Left kidney (tissue), 1 donor: ENCODE measurements at regions not wholly inside any gene's neighbourhood (a gene's known extent, or its start where the extent isn't known, plus 50 kb on each side); places are given as distances from the start of the nearest gene placed in this dataset.

ENCODE experiments used
- DNase-seq: peaks from one replicate; pipeline ENCODE4 v3.0.0-alpha.2; 2013

DNA sequence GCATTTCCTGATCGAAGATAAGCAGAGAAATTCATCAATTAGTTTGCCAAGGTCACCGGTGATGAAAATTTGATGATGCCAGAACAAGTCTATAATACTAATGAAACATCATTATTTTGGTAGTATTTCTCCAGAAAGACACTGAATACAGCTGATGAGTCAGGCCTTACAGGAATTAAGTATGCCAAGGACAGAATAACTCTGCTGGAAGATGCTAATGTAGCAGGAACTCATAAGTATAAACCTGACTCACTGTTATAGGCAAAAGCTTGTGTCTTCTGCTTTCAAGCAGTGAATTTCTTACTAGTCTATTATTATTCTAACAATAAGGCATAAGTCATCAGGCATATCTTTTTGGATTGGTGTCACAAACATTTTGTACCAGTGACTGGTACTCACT is 1825.1 kb upstream of the IGFBP7 start:
- no peak for DNase-seq

DNA sequence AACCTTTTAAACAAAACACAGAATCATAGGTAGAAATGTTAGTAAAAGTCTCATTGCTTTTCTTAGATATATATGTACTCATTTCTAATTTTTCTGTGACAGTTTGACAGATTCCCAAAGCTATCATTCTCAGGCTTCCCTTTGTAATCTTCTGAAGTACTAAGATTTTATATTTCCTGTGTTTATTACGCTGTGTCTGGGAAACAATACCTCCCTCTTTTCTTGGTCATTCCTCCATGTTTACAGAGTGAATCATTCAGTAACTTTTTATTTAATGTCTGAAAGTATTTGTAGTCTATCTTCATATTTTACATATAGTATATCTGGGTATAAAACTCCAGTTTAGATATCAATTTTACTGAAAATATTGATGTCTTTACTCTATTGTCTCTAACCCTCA is 1826.3 kb upstream of the IGFBP7 start:
- DNase-seq, result no peak

DNA sequence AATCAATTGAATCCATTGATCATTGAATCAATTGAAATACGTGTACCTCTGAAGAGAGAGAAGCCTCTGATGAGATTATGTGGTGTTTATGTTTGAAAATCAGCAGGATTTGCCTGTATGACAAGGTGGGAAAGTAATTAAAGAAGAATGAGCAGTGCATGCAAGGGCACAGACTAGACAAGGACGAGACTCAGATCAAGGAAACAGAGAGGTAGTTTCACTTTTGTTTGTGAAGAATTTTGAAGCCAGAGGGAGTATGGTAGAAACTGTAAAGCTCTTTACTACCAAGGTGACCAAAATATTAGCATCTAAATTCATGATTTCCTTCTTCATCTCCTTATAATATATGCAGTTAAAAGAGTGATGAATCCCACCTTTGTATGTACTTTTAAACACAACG is 1830.0 kb upstream of the IGFBP7 start:
- DNase-seq, result no peak

DNA sequence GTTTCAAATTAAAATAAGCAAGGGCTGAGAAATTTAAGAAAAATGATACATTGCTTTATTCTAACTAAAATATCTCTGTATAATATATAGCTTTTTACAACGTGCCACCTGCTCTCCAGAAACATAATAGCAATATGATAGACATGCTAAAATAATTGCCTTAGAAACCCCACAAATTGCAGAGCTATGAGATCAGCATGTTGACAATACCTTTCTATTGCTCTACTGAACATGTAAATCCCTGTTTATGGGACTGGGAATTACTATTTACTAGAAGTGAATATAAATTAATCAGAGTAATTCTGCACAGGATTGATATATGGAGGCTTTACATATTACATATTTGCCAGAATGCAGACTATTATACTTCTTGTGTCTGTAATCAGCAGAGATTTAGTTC is 1831.1 kb upstream of the IGFBP7 start:
- DNase-seq, result no peak

DNA sequence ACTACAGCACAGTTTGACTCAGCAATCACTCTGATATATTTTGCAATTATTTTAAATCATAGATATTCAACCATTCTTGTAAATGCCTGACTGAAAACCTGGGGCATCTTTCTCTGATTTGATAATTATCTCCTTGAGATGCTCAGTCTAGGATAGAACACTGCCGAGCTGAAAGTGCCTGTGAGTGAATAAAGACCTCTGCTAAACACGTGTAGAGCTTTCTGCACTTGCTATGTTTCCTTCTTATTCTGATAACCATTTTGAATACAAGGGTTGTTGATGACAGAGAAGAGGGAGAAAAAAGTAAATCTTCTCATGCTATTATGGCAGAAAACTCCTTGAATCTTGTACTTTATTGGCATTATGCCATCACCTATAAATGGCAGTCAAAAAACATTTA is 1843.4 kb upstream of the IGFBP7 start:
- DNase-seq, result no peak

DNA sequence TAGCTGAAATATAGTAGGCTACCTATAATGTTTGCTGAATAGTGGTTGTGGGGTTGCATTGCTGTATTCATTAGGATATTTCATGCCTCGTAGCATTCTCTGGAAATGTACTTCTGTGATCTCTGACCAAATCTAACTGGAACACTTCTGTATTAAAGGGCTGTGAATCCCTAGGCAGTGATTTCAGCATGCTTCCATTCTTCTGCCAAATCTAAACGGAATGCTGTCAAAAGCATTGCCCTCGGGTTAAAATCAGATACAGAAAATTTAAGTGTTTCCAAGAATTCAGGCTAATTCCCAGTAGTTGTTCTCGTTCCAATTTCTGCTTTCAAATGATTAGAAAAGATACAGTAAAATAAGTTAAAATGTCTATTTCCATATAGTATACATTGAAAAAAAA is 1847.5 kb upstream of the IGFBP7 start:
- DNase-seq, result no peak

DNA sequence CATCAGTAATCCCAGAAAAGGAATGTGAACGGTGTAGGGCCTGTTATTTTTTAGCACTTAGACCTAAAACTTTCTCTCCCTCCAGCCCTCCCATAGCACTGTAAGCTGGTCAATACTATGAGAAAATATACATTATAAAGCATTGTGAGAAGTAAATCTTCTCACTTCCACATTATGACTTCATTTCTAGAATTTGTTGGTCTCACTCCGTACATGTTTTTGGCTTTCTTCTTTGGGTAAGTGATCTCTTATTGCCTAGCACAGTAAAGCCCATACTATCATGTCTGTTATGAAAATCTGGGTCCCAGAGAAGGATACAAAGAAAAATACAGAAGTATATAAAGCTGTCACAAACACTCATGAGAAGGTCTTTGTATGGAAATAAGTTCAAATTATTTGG is 1851.1 kb upstream of the IGFBP7 start:
- no peak for DNase-seq

DNA sequence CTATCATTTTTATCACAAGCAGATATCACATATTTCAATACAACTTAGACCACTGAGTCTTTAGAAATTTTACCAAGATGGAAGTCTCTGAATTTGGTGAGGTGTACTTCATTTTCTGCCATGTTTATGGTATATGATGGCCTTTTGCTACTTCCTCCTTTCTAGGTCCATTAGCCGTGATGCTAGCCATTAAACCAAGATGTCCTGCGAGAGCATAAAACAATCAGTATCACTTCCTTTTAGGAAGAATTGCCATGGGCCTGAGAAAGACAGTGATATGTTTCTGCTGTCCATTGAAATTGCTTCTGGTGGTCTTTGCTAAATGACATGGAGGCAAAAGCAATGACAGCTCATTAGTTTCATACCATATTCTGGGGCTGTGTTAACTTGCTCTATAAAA is 1851.7 kb upstream of the IGFBP7 start:
- no peak for DNase-seq

DNA sequence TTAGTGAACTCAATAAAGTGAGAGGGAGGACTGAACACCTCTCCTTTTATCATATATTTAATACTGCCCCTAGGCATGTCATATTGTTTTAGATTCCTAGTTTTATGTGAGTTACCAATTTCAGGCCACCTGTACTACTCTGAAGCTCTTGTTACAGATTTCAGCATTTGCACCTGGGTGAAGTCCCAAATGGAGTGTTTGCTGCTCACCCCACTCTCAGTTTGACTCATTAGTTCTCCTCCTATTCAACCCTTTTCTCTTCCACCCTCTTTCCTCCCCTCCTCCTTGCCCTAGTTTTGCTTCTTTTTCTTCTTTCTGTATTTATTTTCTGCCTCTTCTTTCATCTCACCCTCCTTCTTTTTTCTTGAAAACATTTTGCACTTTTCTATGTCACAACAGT is 1852.2 kb upstream of the IGFBP7 start:
- no peak for DNase-seq

DNA sequence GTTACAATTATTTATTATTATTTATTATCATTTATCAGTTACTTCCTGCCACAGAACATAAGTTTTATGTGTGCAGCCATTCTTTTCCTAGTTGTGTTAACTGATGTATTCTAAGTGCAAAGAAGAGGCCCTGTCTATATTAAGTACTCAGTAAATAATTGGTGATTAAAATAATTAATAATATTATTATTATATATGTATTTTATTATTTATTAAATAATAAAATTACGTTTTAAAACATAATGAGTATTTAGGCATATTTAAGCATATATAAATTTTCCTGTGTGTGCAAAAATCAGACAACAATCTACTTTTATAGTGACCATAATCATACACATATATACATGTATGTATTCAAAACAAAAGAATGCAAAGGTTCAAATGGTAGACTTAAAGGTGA is 1871.6 kb upstream of the IGFBP7 start:
- no peak for DNase-seq

DNA sequence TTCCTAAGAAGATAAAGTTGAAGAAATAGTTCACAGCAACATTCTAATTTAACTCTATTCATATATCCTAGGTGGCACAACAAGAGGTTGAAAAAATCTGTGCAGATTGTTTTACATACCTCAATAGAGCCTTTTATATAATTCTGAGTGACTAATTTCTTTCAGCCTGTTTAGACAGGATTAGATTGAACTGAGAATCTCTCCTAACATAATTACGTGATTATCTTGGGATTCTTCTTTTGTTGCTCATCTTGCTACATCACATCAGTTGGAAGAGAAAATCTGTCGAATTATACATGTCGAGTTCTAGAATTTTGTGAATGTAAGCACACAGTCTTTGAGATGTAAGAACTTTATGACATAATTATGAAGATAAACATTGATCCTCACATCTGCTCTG is 1873.7 kb upstream of the IGFBP7 start:
- DNase-seq, result no peak

DNA sequence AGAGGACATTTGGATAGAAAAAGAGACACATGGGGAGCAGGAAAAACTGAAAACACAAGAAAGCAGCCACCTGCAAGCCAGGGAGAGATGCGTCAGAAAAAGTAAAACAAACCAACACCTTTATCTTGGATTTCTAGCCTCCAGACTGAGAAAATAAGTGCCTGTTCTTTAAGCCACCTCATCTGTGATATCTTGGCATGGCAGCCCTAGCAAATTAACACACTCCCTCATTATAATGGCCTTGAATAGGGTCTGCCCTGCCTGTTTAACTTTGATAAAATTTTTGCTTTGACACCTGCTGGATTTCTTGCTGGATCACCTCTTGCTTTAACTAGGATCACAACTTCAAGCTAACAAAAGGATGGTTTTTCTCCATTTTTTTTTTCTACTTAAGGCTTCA is 1892.0 kb upstream of the IGFBP7 start:
- DNase-seq, result no peak

DNA sequence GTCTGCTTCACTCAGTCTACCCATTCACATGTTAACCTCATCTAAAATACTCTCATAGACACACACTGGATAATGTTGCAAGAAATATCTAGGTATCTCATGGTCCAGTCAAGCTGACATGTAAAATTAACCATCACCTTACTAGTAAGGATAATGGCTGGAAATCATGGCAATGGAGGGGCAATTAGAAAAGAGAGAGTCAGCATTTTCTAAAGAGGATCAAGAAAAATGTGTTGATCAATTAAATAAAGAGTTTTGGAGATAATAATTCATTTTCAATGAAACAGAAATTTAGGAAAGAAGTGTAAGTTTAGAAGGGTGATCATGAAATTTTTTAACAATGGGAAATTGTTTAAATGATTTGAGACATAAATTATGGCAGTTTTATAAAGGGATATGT is 1914.1 kb upstream of the IGFBP7 start:
- DNase-seq, result no peak

DNA sequence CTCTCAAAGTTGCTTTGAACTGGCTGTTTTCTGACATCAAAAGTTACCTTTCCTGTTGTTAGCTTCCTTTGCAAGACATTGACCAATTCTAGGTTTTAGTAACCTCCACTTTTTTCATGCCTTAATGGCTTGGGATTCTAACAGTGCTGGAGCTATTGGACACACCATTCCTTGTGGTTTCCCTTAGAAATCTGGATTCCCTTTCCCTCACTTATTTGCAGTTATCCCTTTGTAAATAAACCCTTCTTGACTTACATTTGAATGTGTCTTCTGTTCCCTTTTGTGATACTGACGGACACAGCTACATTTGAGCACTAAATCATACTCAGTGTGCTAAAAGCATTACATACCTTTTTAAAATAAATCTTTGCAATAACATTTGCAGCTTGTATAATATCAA is 1927.6 kb upstream of the IGFBP7 start:
- no peak for DNase-seq

DNA sequence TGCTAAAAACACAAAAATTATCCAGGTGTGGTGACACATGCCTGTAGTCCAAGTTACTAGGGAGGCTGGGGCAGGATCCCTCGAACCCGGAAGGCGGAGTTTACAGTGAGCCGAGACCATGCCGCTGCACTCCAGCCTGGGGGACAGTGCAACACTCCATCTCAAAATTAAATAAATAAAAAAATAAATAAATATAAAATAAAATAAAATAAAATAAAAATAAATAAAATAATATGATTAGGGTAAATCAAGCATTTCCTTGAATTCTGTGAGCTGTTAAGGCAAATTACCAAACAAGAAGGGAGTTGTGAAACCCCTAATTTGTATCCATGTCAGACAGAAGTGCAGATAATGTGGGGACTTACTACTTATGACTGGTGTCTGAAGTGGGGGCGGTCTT is 1928.9 kb upstream of the IGFBP7 start:
- DNase-seq, result no peak

DNA sequence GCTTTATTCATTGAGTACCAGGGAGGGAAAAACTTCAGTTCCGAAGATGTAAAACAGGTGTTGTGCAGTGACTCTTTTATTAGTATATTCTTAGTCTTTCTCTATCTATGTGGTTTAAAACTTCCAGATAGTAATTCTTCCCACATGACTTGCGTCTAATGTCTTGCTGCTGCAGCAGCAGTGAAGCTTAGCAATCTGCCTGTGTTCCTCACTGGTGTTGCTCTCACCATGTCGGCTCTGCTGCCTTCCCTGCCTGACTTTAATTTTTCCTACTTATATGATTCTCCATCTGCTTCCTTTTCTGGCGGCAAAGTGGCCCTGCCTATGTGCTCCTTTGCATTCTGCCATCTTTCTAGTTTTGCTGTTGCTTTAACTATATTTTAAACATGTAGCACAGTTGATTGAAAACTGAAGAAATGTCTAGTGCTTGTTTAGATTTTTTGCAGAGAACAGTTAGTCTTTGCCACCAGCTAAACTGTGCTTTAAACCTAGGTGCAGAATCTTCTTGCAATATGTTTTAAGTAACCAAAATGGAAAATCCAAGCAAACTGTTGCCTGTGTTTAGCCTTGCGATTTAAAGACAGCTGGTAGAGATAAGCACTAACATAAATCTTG is 1934.2 kb upstream of the IGFBP7 start:
- DNase-seq, result no peak

DNA sequence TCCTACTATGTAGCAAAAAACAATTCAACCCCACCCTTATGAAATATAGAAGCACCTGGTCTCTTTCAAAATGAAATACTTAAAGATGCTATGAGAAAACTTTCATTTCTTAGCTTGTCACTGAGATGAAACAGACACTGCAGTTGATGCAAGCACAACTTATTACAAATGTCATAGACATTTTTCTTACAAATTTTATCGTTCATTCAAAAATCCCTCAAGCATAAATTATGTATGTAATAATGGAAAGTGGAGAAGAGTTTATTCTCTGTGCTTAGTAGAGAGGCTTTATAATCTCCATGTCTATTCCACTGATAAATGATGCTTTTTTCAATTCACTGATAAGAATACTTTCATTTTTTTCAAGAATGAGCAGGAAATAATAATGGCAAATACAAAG is 1943.9 kb upstream of the IGFBP7 start:
- DNase-seq, result no peak

DNA sequence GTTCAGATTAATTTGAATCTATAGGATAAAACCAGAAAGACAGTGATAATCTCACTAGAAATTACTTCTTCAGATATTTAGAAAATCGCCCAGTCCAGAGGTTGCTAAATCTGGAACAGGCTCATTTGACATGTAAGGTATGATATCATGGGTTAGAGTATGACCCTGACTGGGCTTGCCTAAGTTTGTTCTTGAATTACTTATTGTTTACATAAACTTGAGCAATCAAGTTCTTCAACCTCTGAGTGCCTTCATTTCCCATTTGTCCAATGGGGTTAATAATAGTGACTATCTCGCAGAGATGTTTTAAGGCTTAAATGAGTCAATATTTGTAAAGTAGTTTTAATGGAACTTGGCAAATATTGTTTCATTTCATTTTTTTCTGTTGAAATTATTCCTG is 1947.6 kb upstream of the IGFBP7 start:
- DNase-seq, result no peak

DNA sequence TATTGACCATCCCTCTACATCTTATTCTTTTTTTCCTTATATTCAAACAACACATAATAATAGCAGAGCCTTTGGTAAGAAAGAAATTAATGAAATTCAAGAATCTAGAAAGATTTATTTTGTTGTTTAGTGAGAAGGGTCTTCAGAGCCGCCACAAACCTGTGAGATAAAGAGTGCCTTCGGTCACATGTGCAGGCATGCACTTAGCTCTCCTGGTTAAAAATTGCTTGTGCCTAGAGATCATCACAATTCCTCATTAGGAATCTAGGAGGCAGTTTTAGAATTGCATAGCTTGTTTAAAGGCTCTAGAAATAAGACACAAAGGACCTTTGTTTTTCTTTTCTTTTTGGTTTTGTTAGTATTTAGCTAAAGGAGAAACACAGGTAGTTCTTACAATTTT is 1948.4 kb upstream of the IGFBP7 start:
- no peak for DNase-seq

DNA sequence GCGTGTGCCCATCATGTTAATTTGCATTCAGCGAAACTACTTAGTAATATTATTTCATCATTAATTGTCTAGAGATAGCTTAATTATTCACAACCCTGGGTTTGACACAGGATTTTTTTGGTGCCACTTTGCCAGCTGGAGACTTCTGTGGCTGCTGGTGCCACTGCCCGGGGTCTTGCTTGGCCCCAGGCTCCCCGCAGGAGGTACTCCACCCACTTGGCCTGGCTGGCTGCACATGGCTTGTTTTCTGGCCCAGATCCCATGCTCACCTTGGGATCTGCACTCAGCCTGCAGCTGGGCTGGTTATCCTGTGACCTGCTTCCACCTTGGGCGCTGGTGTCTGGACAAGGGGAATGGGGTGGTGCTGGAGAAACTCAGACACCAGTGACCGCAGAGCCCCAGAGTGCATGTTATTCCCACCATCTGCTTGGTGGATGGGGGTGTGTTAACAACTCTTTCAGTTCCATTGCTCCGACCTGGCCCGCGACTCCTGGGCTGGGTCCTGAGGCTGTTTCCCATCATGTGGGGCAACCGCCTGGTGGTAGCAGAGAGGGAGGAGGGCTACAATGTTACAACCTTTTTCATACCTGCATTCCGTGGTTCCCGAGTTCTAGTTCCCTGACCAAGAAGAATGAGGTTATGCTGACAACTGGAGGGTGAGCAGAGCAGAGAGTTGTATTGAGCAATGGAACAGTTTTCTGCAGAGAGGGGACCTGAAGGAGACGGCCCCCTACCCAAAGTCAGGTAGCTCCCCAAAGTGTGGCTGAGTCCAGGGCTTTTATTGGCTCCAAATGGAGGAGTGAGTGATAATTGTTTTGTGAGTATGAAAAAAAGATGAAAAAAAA is 1950.0 kb upstream of the IGFBP7 start:
- DNase-seq, result no peak

DNA sequence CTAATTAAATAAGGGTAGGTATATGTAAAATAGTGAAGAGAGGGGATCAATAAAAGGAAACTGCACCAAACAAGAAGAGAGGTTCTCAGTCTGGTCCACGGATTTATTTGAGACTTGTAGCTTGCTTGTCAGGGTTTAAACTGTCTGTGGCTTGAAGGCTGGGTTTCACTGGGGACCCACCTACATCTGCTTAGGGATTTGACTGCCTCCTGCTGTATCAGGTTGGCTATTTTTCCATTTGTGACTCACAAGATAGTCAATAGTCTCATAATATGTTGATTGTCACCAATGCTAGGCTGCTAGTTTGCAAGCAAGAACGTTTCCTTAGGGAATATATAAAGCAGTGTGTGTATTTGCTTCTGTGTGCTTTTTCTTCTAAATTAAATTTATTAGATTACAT is 1950.7 kb upstream of the IGFBP7 start:
- no peak for DNase-seq

DNA sequence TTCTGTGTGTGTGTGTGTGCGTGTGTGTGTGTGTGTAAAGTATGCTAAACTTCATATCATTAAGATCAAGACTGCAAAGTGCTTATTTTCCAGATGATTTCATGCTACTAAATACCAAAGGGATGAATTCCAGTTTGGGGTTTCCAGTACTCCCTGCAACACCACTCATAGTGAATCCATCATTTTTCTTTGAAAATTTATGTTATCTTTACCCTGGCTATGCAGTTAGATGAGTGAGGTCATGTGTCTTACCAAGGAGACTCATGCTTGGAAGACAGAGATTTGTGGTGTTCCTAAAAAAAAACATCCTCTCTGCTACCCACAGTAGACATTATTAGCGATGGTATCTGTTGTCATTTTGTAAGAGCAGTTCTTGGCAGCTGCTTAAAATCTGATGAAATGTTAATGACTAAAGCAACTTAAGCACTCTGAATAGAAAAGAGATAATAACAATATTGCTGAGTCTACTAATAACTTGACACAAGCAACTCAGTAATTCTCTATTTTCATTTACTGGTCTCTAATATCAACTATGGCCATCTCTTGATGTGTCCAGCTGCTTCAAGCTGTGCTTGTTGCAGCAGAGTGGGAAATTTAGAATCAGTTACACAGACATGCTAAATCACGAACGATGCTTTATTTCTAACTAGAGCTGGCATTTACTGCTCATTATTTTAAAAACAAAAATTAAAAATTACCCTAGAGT is 1953.0 kb upstream of the IGFBP7 start:
- DNase-seq, result no peak

DNA sequence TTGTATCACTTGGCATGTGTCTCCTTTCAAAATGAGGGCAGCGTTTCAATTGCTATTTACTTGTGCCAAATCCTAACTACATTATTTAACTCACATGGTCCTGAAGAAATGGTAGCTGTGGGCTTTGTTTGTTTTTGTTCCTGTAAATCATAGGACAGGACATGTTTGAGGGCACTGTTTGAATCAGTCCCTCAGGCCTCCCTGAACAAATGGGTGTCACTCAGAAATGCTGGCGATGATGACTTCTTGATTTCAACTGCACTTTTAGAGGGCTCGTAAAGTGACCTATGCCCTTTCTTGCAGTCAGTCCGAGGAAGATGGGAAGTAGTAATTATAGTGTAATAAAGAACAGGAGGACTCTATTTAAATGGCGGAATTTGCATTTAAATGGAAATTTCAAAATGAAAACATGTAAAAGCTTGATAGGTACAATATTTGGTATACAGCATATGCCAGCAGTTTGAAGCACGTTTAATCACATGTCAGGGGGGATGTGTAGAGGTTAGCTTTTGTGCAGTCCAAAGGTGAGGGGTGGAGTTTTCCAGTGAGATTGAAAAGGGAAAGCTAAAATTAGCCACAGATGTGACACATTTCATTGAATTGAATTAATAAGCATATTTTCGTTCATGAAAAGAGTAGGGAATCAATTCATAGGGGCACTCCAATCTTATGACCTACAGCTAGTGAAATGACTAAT is 1958.7 kb upstream of the IGFBP7 start:
- no peak for DNase-seq
